ENCODE measurements at regions not wholly inside any gene's neighbourhood (a gene's known extent, or its start where the extent isn't known, plus 50 kb on each side); places are given as distances from the start of the nearest gene placed in this dataset.

DNA sequence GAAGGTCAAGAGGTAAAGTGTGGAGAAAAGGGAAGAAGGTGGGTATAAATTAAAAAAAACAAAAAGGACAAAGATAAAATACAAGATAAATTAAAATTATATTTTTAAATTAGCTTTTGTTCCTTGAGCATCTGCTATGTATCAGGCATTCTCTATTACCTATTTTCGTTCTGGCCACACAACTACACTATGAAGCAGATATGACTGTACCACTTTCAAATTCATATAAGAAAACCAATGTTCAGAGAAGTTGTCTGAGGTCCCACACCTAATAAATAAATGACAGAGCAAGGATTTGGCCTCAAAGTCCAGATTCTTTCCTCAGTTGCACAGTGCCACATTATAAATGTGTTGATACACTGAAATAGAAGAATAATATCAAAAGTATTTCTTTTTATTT, 103.8 kb upstream of the PCDH15 start:
- TF ChIP-seq POLR2AphosphoS5 (IDR thresholded peaks at IDR 0.05) (no peak), POLR2A (IDR thresholded peaks at IDR 0.05) (no peak)
- TF ChIP-seq, protein P1, sequence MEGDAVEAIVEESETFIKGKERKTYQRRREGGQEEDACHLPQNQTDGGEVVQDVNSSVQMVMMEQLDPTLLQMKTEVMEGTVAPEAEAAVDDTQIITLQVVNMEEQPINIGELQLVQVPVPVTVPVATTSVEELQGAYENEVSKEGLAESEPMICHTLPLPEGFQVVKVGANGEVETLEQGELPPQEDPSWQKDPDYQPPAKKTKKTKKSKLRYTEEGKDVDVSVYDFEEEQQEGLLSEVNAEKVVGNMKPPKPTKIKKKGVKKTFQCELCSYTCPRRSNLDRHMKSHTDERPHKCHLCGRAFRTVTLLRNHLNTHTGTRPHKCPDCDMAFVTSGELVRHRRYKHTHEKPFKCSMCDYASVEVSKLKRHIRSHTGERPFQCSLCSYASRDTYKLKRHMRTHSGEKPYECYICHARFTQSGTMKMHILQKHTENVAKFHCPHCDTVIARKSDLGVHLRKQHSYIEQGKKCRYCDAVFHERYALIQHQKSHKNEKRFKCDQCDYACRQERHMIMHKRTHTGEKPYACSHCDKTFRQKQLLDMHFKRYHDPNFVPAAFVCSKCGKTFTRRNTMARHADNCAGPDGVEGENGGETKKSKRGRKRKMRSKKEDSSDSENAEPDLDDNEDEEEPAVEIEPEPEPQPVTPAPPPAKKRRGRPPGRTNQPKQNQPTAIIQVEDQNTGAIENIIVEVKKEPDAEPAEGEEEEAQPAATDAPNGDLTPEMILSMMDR (IDR thresholded peaks at IDR 0.05), result no peak
- Histone ChIP-seq H3K4me3 (no peak overlapping the region), H3K36me3 (no peaks in the 10 kb centered on the region), H3K27me3 (replicated peaks; ENCODE audit: insufficient read depth) (no peaks in the 10 kb centered on the region), H3K4me1 (replicated peaks) (no peaks in the 10 kb centered on the region), H3K27ac (no peak overlapping the region), H3K9me3 (no peaks in the 10 kb centered on the region)
- 84% methylated on average over 1 of the region's 1 CpG for WGBS
- intact Hi-C loops (cut with DNase I), result no loop called here
- no peak for DNase-seq (ENCODE audit: low spot score)

DNA sequence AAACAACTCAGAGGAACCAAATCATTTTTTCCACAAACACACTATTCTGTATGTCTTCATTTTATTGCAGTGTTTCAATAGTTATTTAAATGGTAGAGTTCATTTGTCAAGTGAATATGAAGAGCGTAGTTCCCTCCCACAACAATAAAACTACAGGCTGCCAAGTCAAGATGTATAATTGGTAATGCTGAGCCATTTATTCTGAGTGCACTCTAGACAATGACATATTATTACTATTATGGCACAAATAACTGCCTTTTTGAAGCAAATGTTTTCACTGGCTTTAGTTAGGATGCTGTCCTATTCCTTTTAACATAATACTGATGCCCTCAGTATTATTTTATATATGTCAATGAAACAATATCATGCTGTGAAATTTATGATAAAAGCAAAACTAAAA, 102.7 kb upstream of the PCDH15 start:
- no peak for DNase-seq (ENCODE audit: low spot score)
- WGBS, result 77% methylated on average over 1 of the region's 1 CpG
- intact Hi-C loops (cut with DNase I), result no loop called here
- H3K27ac ChIP-seq, result no peak overlapping the region
- no peak overlapping the region for H3K4me3 ChIP-seq
- H3K36me3 ChIP-seq, result no peaks in the 10 kb centered on the region
- H3K27me3 ChIP-seq (replicated peaks; ENCODE audit: insufficient read depth), result no peaks in the 10 kb centered on the region
- TF ChIP-seq, protein P1 (IDR thresholded peaks at IDR 0.05), result no peak
- TF ChIP-seq POLR2A (IDR thresholded peaks at IDR 0.05) (no peak), POLR2AphosphoS5 (IDR thresholded peaks at IDR 0.05) (no peak)
- H3K4me1 ChIP-seq (replicated peaks), result no peaks in the 10 kb centered on the region
- H3K9me3 ChIP-seq, result no peaks in the 10 kb centered on the region

DNA sequence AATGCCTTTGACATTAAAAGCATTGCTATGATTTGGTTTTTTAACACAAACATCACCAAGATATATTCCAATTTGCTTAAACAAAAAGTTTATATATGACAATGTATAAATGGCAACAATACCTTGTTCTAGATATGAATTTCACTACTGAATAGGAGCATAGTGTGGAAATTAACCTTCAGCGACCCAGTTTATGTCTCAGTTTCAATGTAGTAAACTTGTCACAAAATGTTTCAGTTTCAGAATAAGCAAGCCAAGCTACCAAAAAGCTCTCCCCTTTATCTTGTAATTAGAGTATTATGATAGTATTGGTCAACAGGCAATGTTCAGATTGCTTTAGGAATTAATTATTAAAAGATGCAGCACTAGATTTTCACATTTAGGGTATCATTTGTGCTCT, 99.6 kb upstream of the PCDH15 start:
- Histone ChIP-seq H3K27ac (no peak overlapping the region), H3K9me3 (no peaks in the 10 kb centered on the region), H3K36me3 (no peaks in the 10 kb centered on the region), H3K27me3 (replicated peaks; ENCODE audit: insufficient read depth) (no peaks in the 10 kb centered on the region), H3K4me1 (replicated peaks) (no peaks in the 10 kb centered on the region), H3K4me3 (no peak overlapping the region)
- intact Hi-C loops (cut with DNase I), result no loop called here
- no peak for TF ChIP-seq POLR2AphosphoS5 (IDR thresholded peaks at IDR 0.05)
- no peak for TF ChIP-seq POLR2A (IDR thresholded peaks at IDR 0.05)
- TF ChIP-seq, protein P1 (IDR thresholded peaks at IDR 0.05), result no peak
- no peak for DNase-seq (ENCODE audit: low spot score)
- 74% methylated on average over 1 of the region's 1 CpG for WGBS

DNA sequence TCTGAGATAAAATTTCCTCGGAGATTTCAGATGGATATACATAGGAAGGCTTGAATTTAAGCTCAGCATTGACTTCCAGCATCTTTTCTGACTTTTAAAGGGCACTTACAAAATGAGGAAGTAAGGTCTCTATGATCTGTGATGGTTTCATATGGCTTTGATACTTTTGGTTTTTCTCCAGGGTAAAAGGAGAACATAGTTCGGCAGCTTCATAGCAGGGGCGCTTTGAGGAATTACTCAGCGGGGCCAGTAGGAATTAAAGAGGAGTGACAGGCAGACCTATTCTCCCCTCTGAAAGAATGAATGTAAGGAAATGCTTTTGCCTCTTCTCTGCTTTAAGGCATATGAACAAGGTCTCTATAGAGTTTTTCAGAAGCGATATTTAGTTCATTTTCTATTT, 80.0 kb upstream of the PCDH15 start:
- H3K27ac ChIP-seq, result no peak overlapping the region
- H3K36me3 ChIP-seq, result no peaks in the 10 kb centered on the region
- 44% methylated on average over 5 of the region's 5 CpGs for WGBS
- no peak for DNase-seq (ENCODE audit: low spot score)
- no peaks in the 10 kb centered on the region for H3K9me3 ChIP-seq
- intact Hi-C loops (cut with DNase I), result no loop called here
- H3K4me1 ChIP-seq (replicated peaks), result no peaks in the 10 kb centered on the region
- H3K4me3 ChIP-seq, result no peak overlapping the region
- TF ChIP-seq, protein P1 (IDR thresholded peaks at IDR 0.05), result no peak
- TF ChIP-seq POLR2A (IDR thresholded peaks at IDR 0.05) (no peak), POLR2AphosphoS5 (IDR thresholded peaks at IDR 0.05) (no peak)
- no peaks in the 10 kb centered on the region for H3K27me3 ChIP-seq (replicated peaks; ENCODE audit: insufficient read depth)

DNA sequence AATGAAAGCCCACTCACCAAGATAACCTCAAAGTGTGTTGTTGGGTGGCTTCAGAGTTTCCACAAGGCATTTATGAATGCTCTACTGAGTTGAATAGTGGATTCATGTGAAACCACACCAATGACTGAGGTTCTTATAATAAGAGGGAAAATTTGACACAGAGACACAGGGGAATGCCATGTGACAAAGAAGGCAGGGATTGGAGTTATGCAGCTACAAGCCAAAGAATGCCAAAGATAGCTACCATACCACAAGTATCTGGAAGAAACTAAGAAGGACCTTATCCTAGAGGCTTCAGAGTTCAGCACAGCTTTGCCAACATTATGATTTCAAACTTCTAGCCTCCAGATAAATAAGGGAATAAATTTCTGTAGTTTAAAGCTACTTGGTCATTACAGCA, 68.0 kb upstream of the PCDH15 start:
- intact Hi-C loops (cut with DNase I), result no loop called here
- TF ChIP-seq, protein P1 (IDR thresholded peaks at IDR 0.05), result no peak
- TF ChIP-seq POLR2A (IDR thresholded peaks at IDR 0.05) (no peak), POLR2AphosphoS5 (IDR thresholded peaks at IDR 0.05) (no peak)
- no peak for DNase-seq (ENCODE audit: low spot score)
- Histone ChIP-seq H3K36me3 (no peaks in the 10 kb centered on the region), H3K4me3 (no peak overlapping the region), H3K4me1 (replicated peaks) (no peaks in the 10 kb centered on the region), H3K9me3 (no peaks in the 10 kb centered on the region), H3K27me3 (replicated peaks; ENCODE audit: insufficient read depth) (no peaks in the 10 kb centered on the region), H3K27ac (no peak overlapping the region)

Data from prostate gland (tissue), 2 donors.